ENCODE measurements at regions not wholly inside any gene's neighbourhood (a gene's known extent, or its start where the extent isn't known, plus 50 kb on each side); places are given as distances from the start of the nearest gene placed in this dataset.
"Not testable (repeated sequence)": the region's sequence is repeated elsewhere in the genome, so short reads cannot be mapped to it uniquely, and the experiment has no call there.

DNA sequence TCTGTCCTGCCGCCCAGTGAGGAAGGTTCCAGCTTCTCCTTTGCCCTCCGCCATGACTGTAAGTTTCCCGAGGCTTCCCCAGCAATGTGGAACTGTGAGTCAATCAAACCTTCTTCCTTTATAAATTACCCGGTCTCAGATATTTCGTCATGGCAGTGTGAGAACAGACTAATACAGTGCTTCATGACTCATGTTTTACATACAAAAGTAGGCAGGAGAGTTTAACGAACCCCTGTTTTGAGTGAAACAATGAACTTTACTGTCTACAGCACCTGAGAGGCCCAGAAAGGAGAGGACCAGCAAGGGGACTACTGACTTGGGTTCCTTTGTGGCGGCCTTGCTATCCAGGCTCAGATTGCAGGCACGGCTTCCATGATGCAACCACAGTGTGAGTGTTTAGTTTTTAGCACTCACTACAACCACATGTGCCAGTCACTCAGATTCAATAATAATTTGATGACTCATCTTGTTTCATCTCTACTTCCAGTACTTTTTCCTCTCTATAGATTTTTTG, 139.1 kb upstream of the CLINT1 start:
- no peak for DNase-seq

- peak in 4 of 5 donors; percentile 18 to 46 (median 22) for DNase-seq
Measured at GRCh38 chr5:157994906-157995519, 136.1 kb upstream of the CLINT1 start.

- DNase-seq: peak in 3 of 5 donors; percentile 11 to 50 (median 18)
Measured at GRCh38 chr5:157993986-157994691, 135.2 kb upstream of the CLINT1 start.

GRCh38 chr5:157993201-157993600, 134.3 kb upstream of the CLINT1 start:
- no peak for DNase-seq

DNA sequence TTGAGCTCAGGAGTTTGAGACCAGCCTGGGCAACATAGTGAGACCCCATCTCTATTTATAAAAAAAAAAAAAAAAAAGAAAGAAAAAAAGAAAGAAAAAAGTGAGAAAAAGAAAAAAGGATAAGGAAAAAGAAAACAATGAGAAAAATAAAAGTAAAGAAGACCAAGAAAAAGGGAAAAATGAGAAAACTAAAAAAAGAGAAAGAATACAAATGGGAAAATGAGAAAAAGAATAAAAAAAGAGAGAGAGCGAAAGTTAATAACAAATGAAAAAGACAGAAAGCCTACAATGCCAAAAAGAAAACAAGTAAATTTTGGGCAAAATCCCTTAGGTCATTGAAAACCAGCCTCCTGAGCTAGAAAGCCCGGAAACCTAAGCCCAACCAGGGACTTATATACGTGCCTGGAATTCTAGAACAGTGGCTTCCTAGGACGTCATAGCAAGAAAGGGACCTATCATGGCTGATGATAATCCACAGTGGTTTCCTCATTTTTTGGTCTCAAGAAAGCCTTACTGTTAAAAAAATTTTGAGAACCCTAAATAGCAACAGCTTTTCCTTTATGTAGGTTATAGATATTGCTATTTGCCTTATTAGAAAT, 131.7 kb upstream of the CLINT1 start:
- no peak for DNase-seq

DNA sequence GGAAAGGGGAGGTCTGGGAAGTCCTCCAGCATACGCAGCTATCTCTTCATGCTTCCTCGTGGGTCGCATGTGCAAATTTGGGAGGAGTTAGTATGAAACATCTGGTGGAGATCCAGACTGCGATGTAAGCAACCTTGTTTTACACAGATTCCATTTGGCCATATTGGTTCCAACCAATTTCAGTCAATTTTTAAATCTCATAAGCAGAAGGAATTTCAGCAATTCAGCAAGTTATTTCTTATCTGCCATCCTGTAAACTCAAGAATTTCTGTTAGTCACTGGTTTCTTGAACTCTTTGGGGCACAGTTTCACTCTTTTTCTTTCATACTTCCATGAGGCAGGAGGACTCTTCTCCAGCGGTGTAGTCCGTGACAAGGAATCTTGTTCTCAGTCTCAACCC, 130.4 kb upstream of the CLINT1 start:
- DNase-seq: no peak

DNA sequence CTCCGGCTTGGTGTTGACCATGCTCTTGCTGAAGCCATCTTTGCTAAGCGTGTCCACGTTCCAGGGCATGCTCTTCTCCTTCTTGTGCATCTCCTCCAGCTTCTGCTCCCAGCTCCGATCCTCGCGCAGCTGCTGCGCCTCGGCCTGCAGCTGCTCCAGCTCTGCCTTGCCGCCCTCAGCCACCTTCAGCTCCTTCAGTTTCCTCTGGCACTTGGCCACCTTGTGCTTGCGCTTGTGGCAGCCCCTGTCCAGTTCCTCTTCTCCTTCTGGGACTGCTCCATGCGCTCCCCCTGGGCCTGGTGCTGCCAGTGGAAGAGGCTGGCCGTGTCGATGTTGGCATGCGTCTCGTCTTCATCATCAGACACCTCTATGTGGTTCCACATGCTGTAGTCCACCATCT, 128.3 kb upstream of the CLINT1 start:
- no peak for DNase-seq

- DNase-seq: no peak
Measured at GRCh38 chr5:157986431-157986990, 127.6 kb upstream of the CLINT1 start.

GRCh38 chr5:157984611-157985010, 125.7 kb upstream of the CLINT1 start:
- no peak for DNase-seq

DNA sequence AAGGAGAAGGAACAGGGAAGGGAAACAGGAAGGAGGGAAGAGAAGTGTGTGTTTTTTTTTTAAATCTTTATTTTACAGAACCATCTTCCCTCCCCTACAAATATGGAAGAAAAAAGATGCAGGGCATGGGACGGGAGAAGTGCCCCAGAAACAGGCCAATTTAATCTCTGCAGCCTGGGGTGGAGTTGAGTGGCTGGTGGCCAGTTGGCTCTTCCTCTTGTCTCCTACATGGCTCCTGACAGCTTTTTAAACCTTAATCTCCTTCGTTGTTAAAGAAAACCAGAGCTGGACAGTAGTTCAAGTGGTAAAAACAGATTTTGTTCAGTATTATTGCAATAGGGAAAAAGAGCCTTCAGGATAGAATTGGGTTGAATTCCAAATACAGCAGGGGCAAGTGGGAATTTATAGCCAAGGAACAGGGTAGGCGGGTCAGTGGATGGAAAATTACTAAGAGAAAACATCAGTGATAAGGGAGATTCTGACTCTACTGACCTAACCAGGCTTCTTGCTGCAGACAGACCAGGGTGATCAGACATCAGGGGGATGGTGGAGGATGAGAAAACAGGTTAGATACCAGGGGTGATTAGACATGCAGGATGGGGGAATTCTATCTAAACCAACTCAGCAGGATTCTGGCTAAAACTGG, 125.1 kb upstream of the CLINT1 start:
- DNase-seq: no peak

DNA sequence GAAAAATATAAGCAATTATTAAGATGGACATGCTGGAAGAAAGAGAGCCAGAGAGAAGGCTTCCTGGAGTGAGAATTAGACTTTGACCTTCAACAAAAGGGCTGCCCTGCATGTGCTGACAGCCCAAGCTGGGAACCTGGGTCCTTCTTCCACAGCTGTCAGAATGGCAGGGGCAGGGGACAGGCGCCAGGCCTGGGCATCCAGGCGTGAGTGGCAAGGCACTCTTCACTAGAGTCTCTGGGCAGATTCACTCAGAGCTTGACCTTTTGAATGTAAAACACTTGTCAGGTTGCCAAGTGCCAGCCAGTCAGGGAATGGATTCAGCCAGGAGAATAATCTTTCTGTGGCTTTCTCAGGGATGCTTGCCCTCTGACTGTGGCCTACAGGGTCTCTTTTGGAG, 119.1 kb upstream of the CLINT1 start:
- DNase-seq: no peak

DNA sequence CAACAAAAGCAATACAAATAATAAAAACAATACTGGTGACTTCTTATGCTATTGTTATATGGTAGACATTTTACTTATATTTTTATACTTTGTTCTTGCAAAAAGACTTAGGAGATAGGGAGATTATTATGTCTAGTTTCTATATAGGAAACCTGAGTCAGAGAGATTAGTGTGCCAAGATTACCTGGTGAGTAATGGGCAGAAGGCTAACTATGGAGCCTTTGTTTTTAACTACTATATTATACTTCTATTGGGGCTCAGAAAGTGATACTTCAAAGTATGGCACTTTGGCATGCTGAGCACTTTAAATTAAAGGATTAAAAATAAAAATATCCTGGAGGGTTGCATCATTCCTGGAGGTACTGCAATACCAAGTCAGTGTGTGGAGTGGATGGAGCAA, 117.5 kb upstream of the CLINT1 start:
- DNase-seq: no peak

DNA sequence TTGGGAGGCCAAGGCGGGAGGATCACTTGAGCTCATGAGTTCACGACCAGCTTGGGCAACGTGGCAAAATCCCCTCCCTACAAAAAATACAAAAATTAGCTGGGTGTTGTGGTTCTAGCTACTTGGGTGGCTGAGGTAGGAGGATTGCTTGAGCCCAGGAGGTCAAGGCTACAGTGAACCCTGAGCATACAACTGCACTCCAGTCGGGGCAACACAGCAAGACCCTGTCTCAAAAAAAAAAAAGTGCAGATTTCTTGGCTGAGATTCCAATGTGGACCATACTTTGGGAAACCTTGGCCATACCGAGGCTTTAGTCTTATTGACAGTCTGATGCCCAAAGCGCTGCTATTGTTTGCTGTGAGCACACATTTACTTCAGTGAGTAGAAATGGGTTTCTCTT, 113.6 kb upstream of the CLINT1 start:
- DNase-seq: no peak

GRCh38 chr5:157971571-157972216, 112.7 kb upstream of the CLINT1 start:
- DNase-seq: no peak

GRCh38 chr5:157968570-157968969, 109.6 kb upstream of the CLINT1 start:
- not testable (repeated sequence) for DNase-seq

DNA sequence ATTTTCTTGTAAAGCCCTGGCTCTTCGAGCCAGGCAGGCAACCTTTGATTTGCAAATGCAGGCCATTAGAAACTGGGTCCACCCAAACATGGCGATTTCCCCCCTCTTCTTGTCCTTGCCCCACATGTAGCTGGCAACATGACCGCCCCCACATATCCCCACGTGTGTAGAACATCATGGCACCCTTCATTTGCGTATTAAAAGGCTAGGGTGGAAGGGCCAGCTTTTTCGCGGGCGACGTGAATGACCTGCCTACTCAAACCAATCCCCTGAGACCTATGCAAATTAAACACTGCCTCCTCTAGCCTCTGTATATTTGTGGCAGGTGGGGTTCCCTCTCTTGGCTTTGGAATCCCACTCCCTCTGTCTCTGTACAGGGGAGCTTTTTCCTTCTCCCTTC, 107.0 kb upstream of the CLINT1 start:
- no peak for DNase-seq

DNA sequence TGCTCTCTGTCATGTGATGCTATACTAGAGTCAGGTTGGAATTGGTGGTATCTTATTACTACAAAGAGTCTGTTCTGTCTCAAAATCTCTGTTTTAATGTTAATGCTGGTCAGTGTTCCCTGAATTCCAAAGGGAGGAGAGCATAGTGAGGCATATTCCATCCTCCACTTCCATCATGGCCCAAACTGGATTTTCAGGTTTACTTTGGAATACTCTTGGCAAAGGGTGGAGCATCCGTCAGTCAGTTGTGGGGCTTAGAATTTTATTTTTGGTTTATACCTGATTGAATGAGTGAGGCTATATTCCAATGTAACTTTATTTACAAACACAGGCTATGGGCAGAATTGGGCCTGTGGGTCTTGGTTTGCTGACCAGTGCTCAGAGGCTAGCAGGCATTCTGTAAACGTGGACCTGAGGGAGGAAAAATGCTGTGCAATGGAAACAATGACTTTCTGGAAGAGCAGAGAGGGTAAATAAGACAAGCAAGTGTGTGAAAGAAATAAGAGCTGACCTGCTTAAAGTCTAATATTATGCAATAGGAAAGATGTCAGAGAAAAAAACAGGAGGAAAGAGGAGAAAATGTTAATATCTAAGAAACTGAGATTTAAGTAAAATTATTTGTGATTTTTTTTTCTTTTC, 106.2 kb upstream of the CLINT1 start:
- DNase-seq: no peak

GRCh38 chr5:157963761-157964160, 104.8 kb upstream of the CLINT1 start:
- DNase-seq: no peak

DNA sequence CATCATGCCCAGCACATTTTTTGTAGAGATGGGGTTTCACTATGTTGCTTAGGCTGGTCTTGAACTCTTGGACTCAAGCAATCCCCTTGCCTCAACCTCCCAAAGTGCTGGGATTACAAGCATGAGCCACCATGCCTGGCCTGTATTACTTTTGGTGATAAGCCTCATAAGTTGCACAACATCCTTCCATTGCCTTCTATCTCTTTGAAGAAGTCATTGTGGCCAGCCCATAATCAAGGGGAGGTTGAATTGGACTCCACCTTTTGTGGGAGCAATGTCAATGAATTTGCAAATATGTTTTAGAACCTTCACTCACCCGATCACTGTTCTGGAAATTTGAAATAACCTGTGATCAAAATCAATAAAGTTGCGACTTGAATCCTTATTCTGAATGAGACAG, 104.3 kb upstream of the CLINT1 start:
- DNase-seq: no peak

GRCh38 chr5:157962686-157963085, 103.7 kb upstream of the CLINT1 start:
- DNase-seq: not testable (repeated sequence)

- DNase-seq: no peak
Measured at GRCh38 chr5:157961896-157962590, 103.1 kb upstream of the CLINT1 start.

DNA sequence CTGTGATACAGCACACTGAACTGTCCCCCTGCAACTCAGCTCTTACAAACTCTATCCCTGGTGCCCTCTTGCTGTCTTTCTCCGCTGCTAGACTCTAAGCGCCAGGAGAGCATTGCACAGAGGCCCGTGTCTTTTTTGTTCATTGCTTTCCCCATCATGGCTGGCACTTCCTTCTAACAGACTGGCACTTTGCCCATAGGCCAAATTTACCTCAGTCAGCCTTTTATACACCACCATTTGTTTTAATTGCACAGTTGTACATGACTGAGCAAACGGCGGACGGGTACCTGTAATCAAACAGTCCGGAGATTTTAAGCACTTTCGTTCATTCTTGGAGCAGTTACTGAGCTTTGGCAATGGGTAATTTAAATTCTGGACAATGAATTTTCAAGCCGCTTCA, 102.2 kb upstream of the CLINT1 start:
- no peak for DNase-seq

All from T-helper 1 cell (primary cell).